Esophagus squamous epithelium (tissue), 4 donors: ENCODE measurements at regions not wholly inside any gene's neighbourhood (a gene's known extent, or its start where the extent isn't known, plus 50 kb on each side); places are given as distances from the start of the nearest gene placed in this dataset.

ENCODE experiments used
- CTCF ChIP-seq, 6 experiments: fragments of 450-650 bp in 4 of 6; fragments of 200-600 bp in 2 of 6; sonication (generic) in 2 of 6; IDR thresholded peaks; one replicate each; pipeline ENCODE4 v1.5.1; 2016 to 2019; ENCODE audit warnings: antibody characterized with exemption in 6 of 6, mild to moderate bottlenecking in 4 of 6, moderate library complexity in 4 of 6
- POLR2A ChIP-seq, 4 donors: fragments of 450-650 bp; IDR thresholded peaks; one replicate each; pipeline ENCODE4 v1.6.1; 2017; ENCODE audit warnings: antibody characterized with exemption in 4 of 4, mild to moderate bottlenecking in 4 of 4, moderate library complexity in 3 of 4

- no peak for TF ChIP-seq CTCF (IDR thresholded peaks at IDR 0.05)
- TF ChIP-seq POLR2A (IDR thresholded peaks at IDR 0.05) = no peak
Observed at GRCh38 chr7:15751191-15751701, 64.8 kb upstream of the MEOX2 start.
